EL (cell line): ENCODE measurements at regions not wholly inside any gene's neighbourhood (a gene's known extent, or its start where the extent isn't known, plus 50 kb on each side); places are given as distances from the start of the nearest gene placed in this dataset.
A peak's percentile ranks its signal among the peaks of the same experiment; 100 is the strongest.
"Not testable (repeated sequence)": the region's sequence is repeated elsewhere in the genome, so short reads cannot be mapped to it uniquely, and the experiment has no call there.

Source experiments
- DNase-seq: peaks from one replicate; pipeline ENCODE4 v3.0.0-alpha.2; 2016

DNA sequence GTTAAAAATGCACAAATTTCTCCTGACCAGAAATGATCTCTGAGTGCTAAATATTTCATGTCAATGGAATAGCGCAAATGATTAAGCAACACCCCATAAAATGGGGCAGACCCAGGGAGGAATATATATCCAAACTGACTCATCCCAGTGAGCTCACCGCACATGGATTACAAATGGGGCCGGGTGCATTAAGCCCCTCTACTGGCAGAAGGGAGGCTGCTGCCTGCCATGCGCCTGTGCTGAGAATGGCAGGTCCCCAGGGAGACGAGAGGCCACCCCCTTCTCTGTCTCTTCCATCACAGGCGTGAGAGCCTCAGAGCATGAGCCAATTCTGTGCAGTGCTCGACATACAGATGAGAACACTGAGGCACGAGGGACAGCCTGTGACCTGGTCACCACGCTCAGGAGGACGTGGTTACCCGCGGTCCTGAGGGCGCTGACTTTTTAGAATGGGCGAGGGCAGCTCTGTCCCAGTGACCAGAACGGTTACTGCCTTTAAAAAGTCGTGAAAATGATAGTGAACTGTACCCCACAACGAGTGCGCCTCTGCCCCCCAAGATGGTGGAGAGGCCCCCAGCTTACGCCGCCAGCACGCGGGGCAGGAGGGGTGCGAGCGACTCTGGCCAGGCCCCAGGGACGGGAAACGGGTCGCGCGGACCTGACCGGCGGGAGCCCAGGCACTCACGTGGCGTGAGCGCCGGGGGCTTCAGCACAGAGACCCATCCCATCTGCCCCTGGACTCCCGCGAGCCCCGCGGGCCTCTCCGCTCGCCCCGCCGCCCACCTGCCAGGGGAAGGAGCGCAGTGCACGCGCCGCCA, 130.2 kb upstream of the ALDH3B2 start:
- DNase-seq, result peak; percentile 81

DNA sequence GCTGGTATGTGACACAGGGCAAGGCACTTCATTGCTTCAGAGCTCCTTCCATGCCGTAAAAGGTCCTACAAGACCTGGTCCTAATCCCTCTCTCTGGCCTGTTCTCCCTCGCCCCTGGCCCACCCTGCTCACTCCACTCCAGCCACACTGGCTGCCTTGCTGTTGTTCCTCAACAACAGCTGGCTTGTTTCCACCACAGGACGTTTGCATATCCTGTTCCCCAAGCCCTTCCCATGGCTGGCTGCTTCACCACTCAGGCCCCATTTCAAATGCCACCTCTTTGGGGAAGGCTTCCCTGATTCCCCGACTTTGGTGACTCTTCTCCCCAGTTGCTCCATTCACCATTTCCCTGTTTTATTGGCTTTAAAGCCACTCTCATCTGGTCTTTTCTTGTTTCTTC, 129.1 kb upstream of the ALDH3B2 start:
- DNase-seq, result not testable (repeated sequence)

DNA sequence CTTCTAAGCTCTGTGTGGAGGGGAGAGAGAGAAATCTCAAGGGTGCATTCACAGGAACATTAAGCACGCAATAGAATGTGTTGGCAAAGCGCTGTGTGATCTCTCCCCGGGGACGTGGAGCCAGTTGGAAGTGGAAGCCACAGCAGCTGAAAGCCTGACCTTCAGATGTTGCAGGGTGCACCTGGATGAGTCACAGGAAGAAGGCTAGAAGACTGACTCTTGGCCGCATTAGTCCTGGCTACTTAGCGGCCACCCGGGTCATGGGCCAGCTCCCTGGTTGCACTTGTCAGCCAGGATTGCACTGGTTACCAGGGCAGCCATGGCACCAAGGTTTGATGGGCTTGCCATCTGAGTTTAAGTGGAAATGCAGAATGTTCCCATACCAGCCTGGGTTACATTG, 128.6 kb upstream of the ALDH3B2 start:
- DNase-seq, result not testable (repeated sequence)

DNA sequence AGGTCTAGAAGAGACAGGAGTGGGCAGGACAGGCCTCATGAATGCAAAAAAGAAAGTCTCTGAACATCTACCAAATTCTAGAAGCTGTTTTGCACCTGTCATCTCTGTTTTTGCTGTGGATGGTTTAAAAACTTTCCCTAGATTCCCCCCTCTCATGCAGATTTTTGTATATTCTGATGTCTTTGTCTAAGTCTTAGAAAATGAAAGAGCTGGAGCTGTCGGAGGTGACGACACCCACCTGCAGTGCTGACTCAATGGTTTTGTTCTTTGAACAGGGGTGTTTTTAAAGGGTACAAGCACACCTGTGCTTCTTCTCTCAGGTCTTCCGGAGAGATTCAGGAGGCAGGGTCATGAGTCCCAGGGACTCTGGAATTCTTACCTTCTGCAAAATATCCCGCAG, 128.2 kb upstream of the ALDH3B2 start:
- DNase-seq, result not testable (repeated sequence)

DNA sequence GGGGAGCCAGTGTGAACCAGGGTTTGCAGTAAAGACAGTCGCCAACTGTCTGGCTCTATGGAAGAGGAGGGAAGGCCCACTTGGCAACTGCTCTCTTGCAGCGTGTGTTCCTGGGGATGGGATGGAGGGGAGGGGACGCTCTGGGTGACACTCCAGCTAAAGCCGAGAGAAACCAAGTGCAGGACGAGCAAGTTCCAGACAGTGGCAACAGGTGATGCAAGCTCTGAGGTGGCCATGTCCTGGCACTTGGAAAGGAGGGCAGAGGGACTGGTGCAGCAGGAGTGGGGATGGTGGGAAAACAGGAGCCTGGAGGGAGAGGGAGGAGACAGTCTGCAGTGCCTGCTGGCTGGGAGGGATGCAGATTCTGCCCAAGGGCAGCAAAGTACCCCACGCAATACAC, 127.0 kb upstream of the ALDH3B2 start:
- DNase-seq, result not testable (repeated sequence)

DNA sequence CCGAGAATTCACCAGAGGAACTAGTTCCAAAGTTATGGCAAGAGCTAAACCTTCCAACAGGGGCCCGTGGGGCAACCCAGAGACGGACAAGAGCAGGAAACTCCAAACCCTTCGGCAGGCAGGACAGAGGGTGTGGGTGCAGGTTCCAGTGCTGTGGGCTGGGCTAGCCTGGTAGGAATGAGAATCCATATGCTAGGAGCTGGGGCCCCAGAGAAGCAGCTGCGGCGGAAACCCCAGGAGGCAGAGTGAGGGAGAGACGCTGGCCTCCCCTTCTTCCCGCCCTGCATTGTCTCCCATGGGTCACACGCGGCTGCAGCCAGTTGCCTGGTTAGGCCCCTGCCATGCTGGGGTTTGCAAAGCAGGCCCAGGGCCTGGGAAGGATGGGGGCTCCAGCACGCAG, 126.2 kb upstream of the ALDH3B2 start:
- DNase-seq, result not testable (repeated sequence)

DNA sequence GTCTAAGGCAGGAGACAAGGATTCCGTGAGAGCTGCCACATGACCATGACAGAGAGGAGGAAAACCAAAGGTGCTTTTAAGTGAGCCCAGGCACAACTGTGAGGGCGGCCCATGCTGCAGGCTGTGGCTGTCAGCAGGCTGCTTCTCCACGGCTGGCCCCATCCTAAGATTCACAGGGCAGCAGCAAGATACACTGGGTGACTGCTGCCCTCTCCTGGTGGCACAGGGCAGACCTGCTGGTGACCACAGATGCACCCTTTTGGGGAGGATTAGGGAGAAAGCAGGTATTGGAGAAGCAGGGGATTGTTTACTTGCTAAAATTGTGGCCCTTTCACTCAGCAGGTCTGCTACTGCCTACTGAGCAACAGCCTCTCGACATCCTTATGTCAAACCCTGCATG, 125.4 kb upstream of the ALDH3B2 start:
- not testable (repeated sequence) for DNase-seq

DNA sequence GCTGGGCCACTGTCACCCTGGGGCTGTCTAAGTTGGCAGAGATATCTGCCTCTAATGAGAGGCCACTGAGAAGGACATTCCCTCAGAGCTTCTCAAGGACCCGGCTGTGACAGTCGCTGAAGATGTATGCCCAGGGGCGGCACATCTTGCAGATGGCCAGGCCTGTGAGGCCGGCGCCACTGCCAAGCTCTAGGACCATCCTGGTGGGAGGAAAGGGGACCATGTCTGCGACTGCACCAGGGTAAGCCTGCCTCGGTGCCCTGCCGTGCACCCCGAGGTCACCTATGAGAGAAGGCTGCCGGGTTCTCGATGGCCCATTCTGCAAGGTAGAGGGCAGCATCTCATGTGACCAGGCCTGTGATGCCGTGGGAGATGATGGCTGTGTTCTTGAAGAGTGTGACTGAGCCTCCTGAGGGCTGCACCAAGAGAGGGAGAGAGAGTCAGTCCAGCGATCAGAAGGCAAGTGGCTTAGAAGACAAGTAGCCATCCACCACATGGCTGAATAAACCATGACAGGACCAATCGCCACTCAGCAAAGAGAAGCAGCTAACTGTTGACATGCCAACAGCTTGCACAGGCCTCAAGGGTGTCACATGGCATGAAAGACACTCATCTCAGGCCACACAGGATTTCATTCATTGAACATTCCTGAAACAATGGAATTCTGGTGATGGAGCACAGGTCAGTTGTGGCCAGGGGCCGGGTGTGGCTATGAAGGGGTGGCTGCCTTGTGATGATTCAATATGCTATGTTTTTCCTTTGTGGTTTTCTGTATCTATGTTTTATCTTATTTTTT, 123.5 kb upstream of the ALDH3B2 start:
- peak; percentile 60 for DNase-seq

DNA sequence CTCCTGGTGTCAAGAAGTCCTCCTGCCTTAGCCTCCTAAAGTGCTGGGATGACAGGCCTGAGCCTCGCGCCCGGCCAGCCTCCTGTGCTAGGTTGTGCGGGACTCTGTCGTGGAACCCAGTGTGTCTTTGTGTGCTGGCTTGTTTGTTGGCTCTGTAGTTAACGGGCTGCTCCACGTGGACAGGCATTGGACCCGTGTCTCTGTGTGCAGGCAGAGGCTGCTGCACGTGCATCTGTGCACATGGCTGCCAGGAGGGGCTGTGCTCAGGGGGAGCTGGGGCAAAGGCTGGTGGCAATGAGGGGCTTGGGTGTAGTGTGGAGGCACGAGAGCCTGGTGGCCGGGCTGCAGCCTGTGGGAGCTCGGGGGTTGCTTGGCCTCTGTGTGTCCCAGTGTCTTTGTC, 121.3 kb upstream of the ALDH3B2 start:
- no peak for DNase-seq

DNA sequence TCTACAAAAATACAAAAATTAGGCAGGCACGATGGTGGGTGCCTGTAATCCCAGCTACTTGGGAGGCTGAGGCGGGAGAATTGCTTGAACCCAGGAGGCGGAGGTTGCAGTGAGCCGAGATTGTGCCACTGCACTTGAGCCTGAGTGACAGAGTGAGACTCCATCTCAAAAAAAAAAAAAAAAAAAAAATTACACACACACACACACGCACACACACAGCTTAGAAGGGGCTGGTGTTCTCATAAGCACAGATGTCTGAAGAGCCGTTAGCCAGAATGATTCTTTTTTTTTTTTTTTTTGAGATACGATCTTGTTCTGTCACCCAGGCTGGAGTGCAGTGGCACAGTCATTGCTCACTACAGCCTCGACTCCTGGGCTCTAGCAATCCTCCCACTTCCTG, 119.3 kb upstream of the ALDH3B2 start:
- not testable (repeated sequence) for DNase-seq

DNA sequence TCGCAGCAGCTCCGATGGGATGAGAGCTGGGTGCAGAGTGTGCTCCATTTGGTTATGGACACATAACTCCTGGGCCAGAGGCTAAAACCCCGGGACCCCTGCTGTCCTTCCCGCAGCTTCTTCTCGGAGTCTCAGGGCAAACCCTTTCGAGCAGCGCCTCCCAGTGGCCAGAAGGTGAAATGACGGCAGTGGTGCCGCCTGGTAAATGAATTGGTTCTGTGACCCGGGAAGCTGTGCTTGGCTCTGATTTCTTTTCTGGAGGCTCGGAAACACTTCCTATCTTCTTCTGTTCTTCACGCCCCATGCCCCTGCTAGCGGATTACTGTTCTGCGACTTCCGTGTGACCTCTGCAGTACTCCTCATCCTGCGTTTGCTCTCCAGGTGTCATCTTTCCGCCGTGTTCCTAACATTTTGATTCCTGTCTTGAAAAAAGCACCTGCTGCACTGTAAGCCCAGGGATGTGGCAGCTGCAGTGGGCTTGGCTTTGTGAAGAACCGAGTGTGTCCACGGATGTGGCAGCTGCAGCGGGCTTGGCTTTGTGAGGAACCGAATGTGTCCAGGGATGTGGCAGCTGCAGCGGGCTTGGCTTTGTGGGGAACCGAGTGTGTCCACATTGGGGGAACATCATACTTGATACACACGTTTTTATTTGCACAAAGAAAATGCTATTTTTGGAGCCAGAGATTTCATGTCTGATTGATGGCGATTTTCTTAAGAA, 118.0 kb upstream of the ALDH3B2 start:
- DNase-seq, result peak; percentile 13

DNA sequence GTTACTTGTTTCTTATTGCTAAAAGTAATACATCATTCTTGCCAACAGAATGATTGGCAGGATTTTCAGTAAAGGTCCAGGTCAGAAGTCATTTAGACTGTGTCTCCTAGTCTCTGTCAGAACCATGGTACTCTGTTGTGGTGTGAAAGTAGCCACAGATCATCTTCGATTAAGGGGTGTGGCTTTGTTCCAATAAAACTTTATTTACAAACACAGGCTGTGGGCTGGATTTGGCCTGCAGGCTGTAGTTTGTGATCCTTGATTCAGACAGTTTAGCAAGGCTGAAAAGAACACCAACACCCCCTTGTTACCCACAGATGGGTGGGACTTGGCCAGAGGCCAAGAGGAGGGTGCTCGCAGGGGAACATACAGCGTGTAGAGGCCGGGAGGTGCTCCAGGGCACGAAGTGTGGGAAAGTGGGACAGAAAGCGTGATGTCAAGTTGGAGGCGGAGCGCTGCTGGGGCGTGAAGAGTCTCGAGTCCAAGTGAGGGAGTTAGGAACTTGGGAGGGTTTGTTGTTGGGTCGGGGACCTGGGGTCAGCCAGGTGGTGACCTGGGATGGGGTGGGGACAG, 117.3 kb upstream of the ALDH3B2 start:
- DNase-seq, result not testable (repeated sequence)

DNA sequence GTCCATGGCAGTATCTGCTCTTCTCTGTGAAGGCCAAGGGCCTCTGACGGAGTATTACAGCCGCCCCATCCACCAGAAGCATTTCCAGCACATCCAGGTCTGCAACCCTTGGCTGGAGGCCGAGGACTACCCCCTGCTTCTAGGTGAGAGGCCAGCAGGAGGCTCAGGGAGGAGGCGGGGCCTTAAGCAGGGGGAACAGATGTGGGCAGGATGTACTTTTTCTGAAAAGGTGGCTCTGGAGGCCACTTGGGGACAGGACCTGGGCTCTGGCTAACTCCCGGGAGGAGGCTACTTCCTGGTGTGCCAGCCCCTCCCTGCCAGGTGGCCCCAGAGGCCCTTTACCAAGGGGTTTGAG, 113.9 kb upstream of the ALDH3B2 start:
- not testable (repeated sequence) for DNase-seq

DNA sequence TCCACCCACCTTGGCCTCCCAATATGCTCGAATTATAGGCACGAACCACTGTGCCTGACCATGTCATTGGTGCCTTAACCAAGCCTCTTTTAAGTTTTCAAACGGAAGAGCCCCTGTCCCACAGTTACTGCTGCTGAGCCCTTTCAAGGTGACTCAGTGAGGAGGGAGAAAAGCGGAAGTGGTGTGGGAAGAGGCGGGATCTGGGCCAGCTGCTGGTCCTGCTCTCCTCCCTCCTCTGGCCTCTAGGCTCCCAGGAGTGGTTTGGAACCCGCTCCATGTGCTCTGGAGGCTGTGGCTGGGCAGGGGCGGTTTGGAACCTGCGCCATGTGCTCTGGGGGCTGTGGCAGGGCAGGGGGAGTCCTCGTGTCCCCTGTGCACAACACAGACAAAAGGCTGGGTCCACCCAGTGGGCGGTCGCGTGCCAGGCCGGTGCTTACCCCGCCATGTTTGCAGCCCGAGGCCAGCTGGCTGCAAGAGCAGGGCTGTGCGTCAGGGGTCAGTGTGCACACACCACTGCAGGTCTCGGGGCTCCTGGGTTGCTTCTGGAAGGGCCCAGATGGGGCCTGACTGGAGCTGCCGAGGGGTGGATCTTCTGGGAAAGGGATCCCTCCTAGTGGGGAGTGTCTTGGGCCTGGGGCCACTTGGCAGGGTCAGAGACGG, 113.4 kb upstream of the ALDH3B2 start:
- DNase-seq, result not testable (repeated sequence)

DNA sequence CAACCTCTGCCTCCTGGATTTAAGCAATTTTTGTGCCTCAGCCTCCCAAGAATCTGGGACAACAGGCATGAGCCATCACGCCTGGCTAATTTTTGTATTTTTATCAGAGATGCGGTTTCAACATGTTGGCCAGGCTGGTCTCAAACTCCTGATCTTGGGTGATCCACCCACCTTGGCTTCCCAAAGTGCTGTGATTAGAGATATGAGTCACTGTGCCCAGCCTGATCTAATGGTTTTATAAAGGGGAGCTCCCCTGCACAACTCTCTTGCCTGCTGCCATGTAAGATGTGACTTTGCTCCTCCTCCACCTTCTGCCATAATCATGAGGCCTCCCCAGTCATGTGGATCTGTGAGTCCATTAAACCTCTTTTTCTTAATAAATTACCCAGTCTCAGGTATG, 107.5 kb upstream of the ALDH3B2 start:
- not testable (repeated sequence) for DNase-seq

DNA sequence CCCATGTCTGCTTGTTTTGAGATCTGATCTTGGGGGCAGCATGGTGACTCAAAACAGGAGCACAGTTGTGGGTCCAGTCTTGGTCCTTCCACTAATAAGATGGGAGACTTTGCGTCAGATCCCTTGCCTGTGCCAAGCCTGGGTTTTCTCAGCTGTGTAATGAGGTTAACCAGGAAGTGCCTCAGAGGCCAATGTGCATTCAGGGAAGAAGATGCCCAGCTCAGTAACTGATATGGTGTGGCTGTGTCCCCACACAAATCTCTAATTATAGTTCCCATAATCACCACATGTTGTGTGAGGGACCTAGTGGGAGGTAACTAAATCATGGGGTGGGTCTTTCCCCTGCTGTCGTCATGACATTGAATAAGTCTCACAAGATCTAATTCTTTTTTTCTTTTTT, 107.1 kb upstream of the ALDH3B2 start:
- DNase-seq, result not testable (repeated sequence)

DNA sequence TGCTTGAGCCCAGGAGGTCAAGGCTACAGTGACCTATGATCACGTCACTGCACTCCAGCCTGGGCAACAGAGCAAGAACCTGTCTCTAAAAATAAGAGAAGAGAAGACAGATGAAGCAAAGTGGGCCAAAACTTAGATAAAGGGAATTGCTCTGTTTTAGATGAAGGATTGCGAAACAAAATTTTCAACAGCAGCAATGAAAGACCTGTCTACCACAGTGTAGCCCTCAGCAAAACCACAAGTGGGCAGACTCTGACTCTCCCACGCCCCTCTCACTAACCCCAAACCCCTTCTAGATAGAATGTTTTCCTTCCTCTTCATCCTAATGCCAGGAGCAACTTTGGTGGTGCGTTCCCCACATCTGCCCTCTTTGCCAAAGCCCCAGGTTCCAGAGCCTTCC, 105.6 kb upstream of the ALDH3B2 start:
- DNase-seq, result no peak

DNA sequence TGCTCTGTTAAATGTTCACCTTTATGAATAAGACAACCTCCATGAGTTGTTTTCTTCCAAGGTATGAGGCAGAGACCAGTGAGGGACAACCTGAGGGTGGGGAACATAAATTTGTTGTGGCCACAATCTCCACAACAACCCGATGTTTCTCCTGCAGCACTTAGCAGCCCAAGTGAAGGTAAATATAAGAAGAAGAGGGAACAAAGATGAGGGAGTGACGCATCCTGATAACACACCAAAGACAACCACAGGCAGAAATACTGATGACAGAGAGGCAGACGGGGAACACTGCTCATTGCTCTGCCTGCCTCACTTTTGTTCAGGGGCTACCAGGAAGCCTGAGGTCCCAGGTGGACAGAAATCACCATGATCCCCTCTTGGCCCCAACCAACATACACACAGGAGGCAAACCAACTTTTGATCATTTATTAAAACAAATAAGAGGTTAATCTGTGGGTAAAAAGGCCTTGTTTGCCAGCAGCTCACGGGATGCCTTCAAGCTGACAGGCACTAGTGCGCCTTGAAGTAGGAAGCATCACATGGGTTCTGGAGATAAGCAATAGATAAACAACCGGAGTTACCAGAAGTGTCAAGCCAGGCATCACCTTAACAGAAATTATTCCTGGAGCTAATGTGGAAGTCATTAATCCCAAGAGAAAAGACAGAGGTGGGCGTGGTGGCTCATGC, 104.9 kb upstream of the ALDH3B2 start:
- not testable (repeated sequence) for DNase-seq

DNA sequence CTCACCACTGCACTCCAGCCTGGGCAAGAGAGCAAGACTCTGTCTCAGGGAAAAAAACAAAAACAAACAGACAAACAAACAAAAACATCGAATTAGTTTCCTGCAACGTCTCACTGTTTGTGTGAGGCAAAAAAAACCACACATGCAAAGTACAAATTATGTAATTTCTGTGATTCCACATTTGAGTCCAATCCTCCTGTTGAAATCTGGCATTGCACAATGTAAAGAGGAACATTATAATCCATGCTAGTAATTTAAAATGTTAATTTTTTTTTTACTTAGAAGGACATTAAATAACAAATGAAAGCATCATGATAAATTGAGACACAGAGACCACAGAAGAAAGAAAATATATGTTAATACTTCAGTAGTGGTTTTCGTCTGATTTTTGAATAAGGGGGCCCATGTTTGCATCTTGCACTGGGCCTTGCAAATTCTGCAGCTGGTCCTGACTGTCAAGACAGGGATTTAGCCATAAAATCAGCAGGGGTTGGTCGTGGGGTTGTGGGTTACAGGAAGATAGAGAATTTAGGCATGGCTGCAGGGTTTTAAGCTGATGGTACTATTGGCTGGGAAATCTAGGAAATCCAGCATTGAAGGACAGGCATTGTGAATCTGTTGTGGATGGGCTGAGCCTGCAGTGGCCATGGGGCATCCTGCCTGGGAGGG, 102.6 kb upstream of the ALDH3B2 start:
- DNase-seq, result no peak

DNA sequence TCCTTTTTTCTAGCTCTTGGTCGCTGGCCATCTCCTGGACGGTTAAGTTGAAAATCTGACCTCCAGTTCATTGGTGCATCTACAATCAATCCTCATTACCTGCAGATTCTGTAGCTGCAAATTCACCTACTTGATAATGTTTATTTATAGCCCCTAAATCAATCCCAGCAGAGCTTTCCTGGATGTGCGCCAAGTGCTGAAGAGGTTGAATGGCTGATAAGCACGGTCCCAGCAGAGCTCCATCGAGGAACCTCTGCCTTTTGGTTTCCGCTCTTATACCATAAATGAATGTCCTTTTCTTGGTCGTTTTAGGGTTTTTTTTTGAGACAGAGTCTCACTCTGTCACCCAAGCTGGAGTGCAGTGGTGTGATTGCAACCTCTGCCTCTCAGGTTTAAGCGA, 99.8 kb upstream of the ALDH3B2 start:
- not testable (repeated sequence) for DNase-seq

DNA sequence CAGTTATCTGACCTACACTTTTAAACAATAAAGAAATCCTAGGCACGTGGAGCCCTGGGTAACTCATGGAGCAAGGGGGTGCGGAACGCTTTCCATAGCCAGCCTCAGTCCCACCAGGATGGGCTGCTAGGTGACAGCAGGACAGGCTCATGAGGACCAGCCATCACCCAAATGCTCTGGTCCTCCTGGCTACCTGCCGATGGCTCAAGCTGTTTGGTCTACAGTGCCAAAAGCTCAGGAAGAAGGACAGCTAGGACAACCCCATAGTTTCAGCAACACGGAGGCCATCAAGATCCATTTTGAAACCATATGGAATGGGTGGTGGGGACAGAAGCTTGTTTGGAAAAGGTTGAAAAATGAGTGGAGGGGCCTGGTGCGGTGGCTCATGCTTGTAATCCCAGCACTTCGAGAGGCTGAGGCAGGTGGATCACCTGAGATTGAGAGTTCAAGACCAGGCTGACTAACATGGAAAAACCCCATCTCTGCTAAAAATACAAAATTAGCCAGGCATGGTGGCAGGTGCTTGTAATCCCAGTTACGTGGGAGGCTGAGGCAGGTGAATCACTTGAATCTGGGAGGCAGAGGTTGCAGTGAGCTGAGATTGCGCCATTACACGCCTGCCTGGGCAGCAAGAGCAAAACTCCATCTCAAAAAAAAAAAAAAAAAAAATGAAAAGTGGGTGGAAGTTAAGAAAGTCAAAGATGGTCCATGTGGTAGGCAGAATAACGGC, 93.7 kb upstream of the ALDH3B2 start:
- DNase-seq, result not testable (repeated sequence)
